Brain microvascular endothelial cell (primary cell): ENCODE measurements at regions not wholly inside any gene's neighbourhood (a gene's known extent, or its start where the extent isn't known, plus 50 kb on each side); places are given as distances from the start of the nearest gene placed in this dataset.

ENCODE experiments used
- DNase-seq: peaks from one replicate; pipeline ENCODE4 v3.0.0-alpha.2; 2020
- H3K27ac ChIP-seq: fragments of 250-450 bp; sonication (Bioruptor Pico); 2 replicates; pipeline ENCODE4 v1.5.1; 2020; ENCODE audit warnings: mild to moderate bottlenecking, moderate library complexity
- H3K27me3 ChIP-seq: fragments of 250-450 bp; sonication (Bioruptor Pico); replicated peaks from 2 replicates; pipeline ENCODE4 v1.5.1; 2020; ENCODE audit warnings: mild to moderate bottlenecking
- H3K36me3 ChIP-seq: fragments of 250-450 bp; sonication (Bioruptor Pico); replicated peaks from 2 replicates; pipeline ENCODE4 v1.5.1; 2020; ENCODE audit warnings: mild to moderate bottlenecking
- H3K4me3 ChIP-seq: 2 replicates; pipeline ENCODE4 v1.5.1; 2011; ENCODE audit warnings: low read depth, mild to moderate bottlenecking, control low read depth, low read length, moderate library complexity
- in situ Hi-C: cut with HindIII; loops from 2 replicates; pipeline ENCODE4 v1.10.0; 2017; ENCODE audit warnings: low sequenced_read_pairs, low pct_ligation_motif_present
- TF ChIP-seq, protein P1 (sequence below): IDR thresholded peaks from 2 replicates; pipeline ENCODE4 v1.5.1; 2011; ENCODE audit warnings: low read depth, mild to moderate bottlenecking, moderate library complexity, low read length, control low read depth, inconsistent platforms; ENCODE audit errors: missing control alignments

DNA sequence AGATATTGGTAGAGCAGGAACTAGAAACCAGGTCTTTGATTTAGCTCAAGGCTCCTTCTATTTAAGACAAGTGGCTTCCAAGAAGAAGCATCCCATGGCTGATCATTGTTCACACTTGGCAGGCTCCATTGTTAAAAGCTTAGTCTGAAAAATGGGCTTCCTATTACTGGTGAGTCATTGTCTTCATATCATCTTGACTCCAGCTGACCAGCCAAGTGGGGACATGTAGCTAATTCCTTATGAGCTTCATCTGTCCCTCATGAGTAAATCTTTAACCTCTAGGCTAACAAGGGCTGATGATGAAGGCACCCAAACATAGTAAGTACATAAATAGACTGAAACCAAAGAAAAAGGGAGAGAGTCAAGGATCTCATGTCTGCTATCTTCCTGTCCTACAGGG, 530.3 kb upstream of the KLF4 start:
- in situ Hi-C loops: no loop called here
- H3K36me3 ChIP-seq: no peaks in the 10 kb centered on the region
- no peak overlapping the region for H3K27ac ChIP-seq
- H3K27me3 ChIP-seq: no peaks in the 10 kb centered on the region
- DNase-seq: no peak
- no peak overlapping the region for H3K4me3 ChIP-seq
- TF ChIP-seq, protein P1, sequence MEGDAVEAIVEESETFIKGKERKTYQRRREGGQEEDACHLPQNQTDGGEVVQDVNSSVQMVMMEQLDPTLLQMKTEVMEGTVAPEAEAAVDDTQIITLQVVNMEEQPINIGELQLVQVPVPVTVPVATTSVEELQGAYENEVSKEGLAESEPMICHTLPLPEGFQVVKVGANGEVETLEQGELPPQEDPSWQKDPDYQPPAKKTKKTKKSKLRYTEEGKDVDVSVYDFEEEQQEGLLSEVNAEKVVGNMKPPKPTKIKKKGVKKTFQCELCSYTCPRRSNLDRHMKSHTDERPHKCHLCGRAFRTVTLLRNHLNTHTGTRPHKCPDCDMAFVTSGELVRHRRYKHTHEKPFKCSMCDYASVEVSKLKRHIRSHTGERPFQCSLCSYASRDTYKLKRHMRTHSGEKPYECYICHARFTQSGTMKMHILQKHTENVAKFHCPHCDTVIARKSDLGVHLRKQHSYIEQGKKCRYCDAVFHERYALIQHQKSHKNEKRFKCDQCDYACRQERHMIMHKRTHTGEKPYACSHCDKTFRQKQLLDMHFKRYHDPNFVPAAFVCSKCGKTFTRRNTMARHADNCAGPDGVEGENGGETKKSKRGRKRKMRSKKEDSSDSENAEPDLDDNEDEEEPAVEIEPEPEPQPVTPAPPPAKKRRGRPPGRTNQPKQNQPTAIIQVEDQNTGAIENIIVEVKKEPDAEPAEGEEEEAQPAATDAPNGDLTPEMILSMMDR: no peak

DNA sequence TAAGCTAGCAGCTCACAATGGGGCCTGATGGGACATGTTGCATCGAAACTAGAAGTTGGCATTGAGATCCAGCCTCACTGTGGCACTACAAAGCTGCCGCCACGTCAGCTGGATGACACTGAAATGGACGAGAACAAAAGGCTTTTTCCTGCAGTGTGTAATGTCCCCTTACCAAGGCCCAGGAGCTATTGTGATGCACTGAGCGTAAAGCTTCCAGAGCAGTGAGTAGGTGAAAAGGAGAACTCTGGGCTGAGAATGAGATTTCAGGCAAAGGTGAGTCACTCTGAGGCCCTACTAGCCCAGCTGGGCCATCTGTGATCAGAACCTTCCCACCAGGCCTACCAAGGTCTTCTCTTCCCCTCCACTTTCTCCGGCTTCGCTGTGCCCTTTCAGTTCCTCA, 528.1 kb upstream of the KLF4 start:
- no peak for DNase-seq
- H3K27me3 ChIP-seq: no peaks in the 10 kb centered on the region
- no peaks in the 10 kb centered on the region for H3K36me3 ChIP-seq
- no peak overlapping the region for H3K4me3 ChIP-seq
- in situ Hi-C loops: no loop called here
- TF ChIP-seq, protein P1: no peak
- H3K27ac ChIP-seq: no peak overlapping the region

DNA sequence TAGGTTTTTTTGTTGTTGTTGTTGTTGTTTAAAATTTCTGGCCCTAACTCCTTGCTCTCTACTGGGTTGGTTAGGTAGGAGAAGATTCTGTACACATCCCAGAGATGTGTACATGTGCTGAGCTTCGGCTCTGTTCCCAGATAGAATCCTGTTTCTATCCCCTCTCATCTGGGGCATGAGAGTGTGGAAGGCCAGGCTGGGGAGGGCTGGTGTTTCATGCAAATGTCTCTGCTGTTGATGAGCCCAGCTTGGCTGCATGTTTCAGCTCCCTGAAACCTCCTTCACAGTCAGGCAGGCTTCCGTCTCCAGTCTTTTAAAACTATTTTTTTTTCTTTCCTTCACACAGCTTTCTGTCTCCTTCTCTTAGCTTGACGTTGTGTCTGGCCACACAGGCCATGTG, 526.9 kb upstream of the KLF4 start:
- H3K27ac ChIP-seq: no peak overlapping the region
- H3K27me3 ChIP-seq: no peaks in the 10 kb centered on the region
- TF ChIP-seq, protein P1: no peak
- in situ Hi-C loops: no loop called here
- DNase-seq: no peak
- no peaks in the 10 kb centered on the region for H3K36me3 ChIP-seq
- H3K4me3 ChIP-seq: no peak overlapping the region

DNA sequence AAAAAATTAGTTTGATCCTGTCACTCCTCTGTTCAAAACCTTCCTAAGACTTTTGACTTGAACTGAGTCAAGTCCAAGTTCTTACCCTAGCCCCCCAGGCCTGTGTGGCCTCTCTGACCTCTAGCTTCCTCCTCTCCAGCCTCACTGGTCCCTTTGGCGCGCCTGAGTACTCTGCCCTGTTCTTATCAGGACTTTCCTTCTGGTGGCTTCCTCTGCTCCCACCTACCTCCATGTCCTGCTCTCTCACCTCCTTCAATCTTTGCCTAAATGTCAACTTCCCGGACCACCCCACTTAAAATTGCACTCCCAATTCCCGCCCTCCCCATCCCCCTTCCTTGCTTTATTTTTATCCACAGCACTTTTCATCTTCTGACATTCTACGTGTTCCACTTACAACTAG, 526.1 kb upstream of the KLF4 start:
- TF ChIP-seq, protein P1: no peak
- Histone ChIP-seq H3K4me3 (no peak overlapping the region), H3K27ac (no peak overlapping the region), H3K36me3 (no peaks in the 10 kb centered on the region), H3K27me3 (no peaks in the 10 kb centered on the region)
- no peak for DNase-seq
- in situ Hi-C loops: no loop called here

DNA sequence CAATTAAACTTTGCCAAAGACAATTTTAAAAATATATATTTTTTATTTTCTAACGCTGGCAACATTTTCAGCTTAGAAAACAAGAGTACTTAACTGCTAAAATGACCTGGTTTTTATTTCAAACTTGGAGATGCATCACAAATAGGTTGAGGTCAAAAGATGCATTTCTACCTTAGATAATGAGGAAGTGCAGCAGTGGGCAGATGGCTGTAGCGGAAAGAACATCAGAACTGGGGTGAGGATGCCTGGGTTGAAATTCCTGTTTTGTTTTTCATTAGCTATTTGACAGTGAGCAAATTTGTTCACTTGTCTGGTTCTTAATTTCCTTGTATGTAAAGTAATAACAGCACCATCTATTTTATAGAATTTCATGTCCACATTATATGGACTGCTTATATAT, 524.8 kb upstream of the KLF4 start:
- H3K36me3 ChIP-seq: no peaks in the 10 kb centered on the region
- no peak for DNase-seq
- H3K27ac ChIP-seq: no peak overlapping the region
- TF ChIP-seq, protein P1: no peak
- H3K4me3 ChIP-seq: no peak overlapping the region
- in situ Hi-C loops: no loop called here
- no peaks in the 10 kb centered on the region for H3K27me3 ChIP-seq

DNA sequence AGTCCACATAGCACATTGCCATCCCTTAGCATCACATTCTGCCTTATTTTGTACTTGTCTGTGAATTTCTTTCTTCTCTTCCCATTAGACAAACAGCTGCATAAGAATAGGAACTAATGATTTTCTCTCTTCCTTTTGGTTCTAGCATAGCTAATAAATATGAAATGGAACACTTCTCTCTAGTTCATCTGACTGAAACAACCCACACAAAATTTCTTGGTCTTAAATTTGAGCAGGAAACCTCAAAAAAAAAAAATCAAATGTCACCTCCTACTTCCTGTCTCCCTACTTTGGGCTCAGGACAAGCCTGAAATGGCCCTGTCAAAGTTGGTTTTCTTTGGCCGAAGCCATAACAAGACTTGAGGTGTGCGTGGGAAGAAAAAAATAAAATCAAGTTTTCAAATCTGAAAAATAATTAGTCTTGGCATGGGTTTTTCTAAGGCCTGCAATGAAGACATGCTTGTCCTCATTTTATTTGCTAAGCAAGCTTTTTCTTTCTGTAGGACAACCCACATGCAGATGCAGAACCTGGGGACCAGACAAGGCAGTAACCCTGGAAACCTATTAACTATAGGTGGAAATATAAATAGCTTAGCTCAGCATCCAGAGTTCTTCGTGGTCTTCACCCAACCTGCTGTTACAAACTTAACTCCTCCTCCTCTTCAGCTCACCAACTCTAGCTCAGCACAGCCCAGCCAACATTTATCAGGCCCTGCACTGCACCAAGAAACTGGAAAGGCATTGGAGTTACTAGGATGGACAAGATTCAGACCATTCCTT, 523.5 kb upstream of the KLF4 start:
- no peak for DNase-seq
- in situ Hi-C loops: no loop called here
- no peaks in the 10 kb centered on the region for H3K27me3 ChIP-seq

More for the DNA sequence above, 523.5 kb upstream of the KLF4 start:
- no peak overlapping the region for H3K27ac ChIP-seq
- H3K4me3 ChIP-seq: no peak overlapping the region
- H3K36me3 ChIP-seq: no peaks in the 10 kb centered on the region
- TF ChIP-seq, protein P1: no peak
